Endothelial cell of umbilical vein (primary cell): ENCODE measurements at regions not wholly inside any gene's neighbourhood (a gene's known extent, or its start where the extent isn't known, plus 50 kb on each side); places are given as distances from the start of the nearest gene placed in this dataset.
A peak's percentile ranks its signal among the peaks of the same experiment; 100 is the strongest.

ENCODE experiments used
- BruUV-seq: library from RNA; stranded (reverse); fragments of 400-500 nt; replicated peaks from 2 replicates; lab custom pipeline; 2021; lab: Mats Ljungman, UMichigan
- CTCF ChIA-PET: fragments of 300-600, 350-600 bp; sonication (Branson Sonifier 250); formaldehyde crosslinking; loops from one replicate; lab custom pipeline; 2021; ENCODE audit warnings: antibody characterized with exemption, inconsistent platforms; lab: Charles Lee
- POLR2A ChIA-PET: fragments of 300-600, 350-600 bp; sonication (Branson Sonifier 250); formaldehyde crosslinking; loops from one replicate; lab custom pipeline; 2021; ENCODE audit warnings: antibody characterized with exemption, inconsistent platforms; lab: Charles Lee
- DNase-seq: peaks from one replicate; pipeline ENCODE4 v3.0.0-alpha.2; 2011; ENCODE audit warnings: low read depth, low spot score
- FAIRE-seq: peaks from 2 replicates; lab custom pipeline; 2011; peaks lifted over from hg19 to GRCh38; lab: Jason Lieb, UNC
- H2AFZ ChIP-seq: 2 replicates; pipeline ENCODE4 v1.6.0; 2012; ENCODE audit warnings: low read depth, low read length, control low read depth, inconsistent platforms
- H3K27ac ChIP-seq: 2 replicates; pipeline ENCODE4 v1.5.1; 2011; ENCODE audit warnings: low read depth, mild to moderate bottlenecking, control low read depth, low read length, moderate library complexity; ENCODE audit not compliant: insufficient read depth
- H3K27me3 ChIP-seq, 2 experiments: 2 replicates each; pipeline versions ENCODE4 v1.6.0 to v1.6.1; 2011; ENCODE audit warnings: low read length in 2 of 2, mixed read lengths in 1 of 2; ENCODE audit not compliant: control insufficient read depth in 2 of 2, insufficient read depth in 2 of 2
- H3K36me3 ChIP-seq, 2 experiments: 2 replicates in 1 of 2; 3 replicates in 1 of 2; pipeline ENCODE4 v1.5.1; 2011; ENCODE audit warnings: low read length in 2 of 2, mild to moderate bottlenecking in 1 of 2, moderate library complexity in 1 of 2; ENCODE audit not compliant: control insufficient read depth in 2 of 2, insufficient read depth in 2 of 2; ENCODE audit errors: extremely low read depth in 1 of 2
- H3K4me1 ChIP-seq: 3 replicates; pipeline ENCODE4 v1.5.1; 2011; ENCODE audit warnings: mild to moderate bottlenecking, low read length; ENCODE audit not compliant: control insufficient read depth, insufficient read depth; ENCODE audit errors: extremely low read depth
- H3K4me2 ChIP-seq: 2 replicates; pipeline ENCODE4 v1.6.1; 2011; ENCODE audit warnings: low read length, control low read depth, mixed read lengths; ENCODE audit not compliant: insufficient read depth
- H3K4me3 ChIP-seq, 3 experiments: fragments of 200-600 bp in 1 of 3; sonication (generic), shearing (Covaris generic) in 1 of 3; replicated peaks in 1 of 3; 2 replicates each; pipeline ENCODE4 v1.5.1; 2011 to 2016; ENCODE audit warnings: control low read depth in 3 of 3, low read length in 3 of 3, mild to moderate bottlenecking in 2 of 3, inconsistent platforms in 1 of 3, low read depth in 1 of 3, moderate library complexity in 1 of 3; ENCODE audit not compliant: insufficient read depth in 1 of 3
- H3K79me2 ChIP-seq: 2 replicates; pipeline ENCODE4 v1.6.0; 2012; ENCODE audit warnings: low read length, inconsistent platforms; ENCODE audit not compliant: control insufficient read depth, insufficient read depth
- H3K9ac ChIP-seq: replicated peaks from 2 replicates; pipeline ENCODE3; 2011; ENCODE audit warnings: low read length, control low read depth; ENCODE audit not compliant: insufficient read depth; ENCODE audit errors: extremely low read depth
- H3K9me1 ChIP-seq: replicated peaks from 3 replicates; pipeline ENCODE4 v1.6.0; 2011; ENCODE audit warnings: mild to moderate bottlenecking, low read length; ENCODE audit not compliant: control insufficient read depth, insufficient read depth; ENCODE audit errors: extremely low read depth
- H3K9me3 ChIP-seq: replicated peaks from 2 replicates; pipeline ENCODE4 v1.5.1; 2012; ENCODE audit warnings: low read length, inconsistent platforms; ENCODE audit not compliant: control insufficient read depth, insufficient read depth
- H4K20me1 ChIP-seq: replicated peaks from 2 replicates; pipeline ENCODE3; 2011; ENCODE audit warnings: mild to moderate bottlenecking, low read length; ENCODE audit not compliant: control insufficient read depth, insufficient read depth; ENCODE audit errors: extremely low read depth
- CTCF ChIP-seq, 2 donors: IDR thresholded peaks; 1 replicate in 1 of 2; 2 replicates in 1 of 2; pipeline ENCODE4 v1.5.1; 2011; ENCODE audit warnings: low read length in 2 of 2, mild to moderate bottlenecking in 2 of 2, moderate library complexity in 2 of 2, control low read depth in 1 of 2, inconsistent platforms in 1 of 2, low read depth in 1 of 2; ENCODE audit not compliant: insufficient read depth in 1 of 2; ENCODE audit errors: extremely low read depth in 1 of 2
- EZH2 ChIP-seq: IDR thresholded peaks from 2 replicates; pipeline ENCODE4 v1.6.1; 2012; ENCODE audit warnings: borderline replicate concordance, low read depth, mild to moderate bottlenecking, moderate library complexity, low read length, inconsistent platforms; ENCODE audit not compliant: severe bottlenecking
- GATA2 ChIP-seq: IDR thresholded peaks from 2 replicates; pipeline ENCODE4 v1.7.0; 2011; ENCODE audit warnings: low read depth, mild to moderate bottlenecking, moderate library complexity, mixed read lengths, low read length; ENCODE audit not compliant: insufficient read length, insufficient read depth
- POLR2A ChIP-seq: IDR thresholded peaks from 2 replicates; pipeline ENCODE4 v1.6.1; 2012; ENCODE audit warnings: low read depth, mild to moderate bottlenecking, control low read depth, low read length
- dilution Hi-C: fragments of 300-500 bp; cut with MboI; formaldehyde crosslinking; loops from one replicate; pipeline ENCODE4 v1.15.0; 2019; ENCODE audit warnings: low sequenced_read_pairs; ENCODE audit not compliant: extremely low pct_ligation_motif_present
- intact Hi-C: fragments of 100-400 bp; cut with micrococcal nuclease; formaldehyde crosslinking; loops from one replicate; pipeline ENCODE4 v1.10.0; 2022

- Histone ChIP-seq H4K20me1 (no peaks in the 10 kb centered on the region), H3K4me2 (no peak overlapping the region), H3K9me1 (no peaks in the 10 kb centered on the region), H3K27me3 (no peaks in the 10 kb centered on the region), H3K9ac (no peak overlapping the region), H3K4me3 (no peak overlapping the region), H3K79me2 (no peaks in the 10 kb centered on the region), H3K9me3 (no peaks in the 10 kb centered on the region), H2AFZ (no peak overlapping the region), H3K36me3 (no peaks in the 10 kb centered on the region), H3K27ac (no peak overlapping the region), H3K4me1 (peaks cover 5% of the 10 kb centered on the region)
- BruUV-seq = no TSS peak
- intact Hi-C loops (loop anchor here (1.0 to 10.0 kb wide), 13 partner anchors 117 to 705 kb away; partner anchors contain the start of genes FOXO1 and MRPS31), dilution Hi-C loops (no loop called here)
- TF ChIP-seq EZH2 = no peak
- peak; percentile 69 to 82 for TF ChIP-seq CTCF (IDR thresholded peaks at IDR 0.05; ENCODE audit: extremely low read depth in 1 of 2, insufficient read depth in 1 of 2, low read depth in 1 of 2, low read length in 2 of 2)
- DNase-seq (peak; percentile 69), FAIRE-seq (peak; percentile 90)
- ChIA-PET CTCF (interaction anchor here (0.6 to 3.1 kb wide), 69 partner anchors 9 to 708 kb away, joined by 3 to 66 read pairs (median 4); no protein-coding TSS in a partner anchor), POLR2A (no interaction called here)
These were observed 413.9 kb downstream of the COG6 start for GRCh38 chr13:40069173-40070044.

DNA sequence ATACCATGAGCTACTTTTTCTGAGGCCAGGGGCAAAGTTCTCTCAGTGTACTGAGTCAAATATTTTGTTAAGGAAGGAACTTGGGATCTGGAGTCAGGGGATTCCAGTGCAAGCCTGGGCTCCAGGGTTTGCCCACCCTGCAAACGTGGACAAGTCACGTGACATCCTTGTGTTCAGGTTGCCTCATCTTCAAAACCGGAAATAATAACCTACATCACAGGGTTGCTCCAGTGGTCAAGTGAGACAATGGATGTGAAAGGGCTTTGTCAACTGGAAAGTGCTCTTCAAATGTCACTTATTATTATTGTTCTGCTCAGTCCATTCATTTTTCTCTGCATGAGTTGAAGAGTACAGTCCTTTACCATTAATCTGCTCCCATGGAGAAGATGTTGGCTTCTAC, 414.9 kb downstream of the COG6 start:
- H3K4me3 ChIP-seq = no peak overlapping the region
- no peak for FAIRE-seq
- H4K20me1 ChIP-seq = no peaks in the 10 kb centered on the region
- no peaks in the 10 kb centered on the region for H3K27me3 ChIP-seq
- no TSS peak for BruUV-seq
- no peak overlapping the region for H3K4me2 ChIP-seq
- H3K36me3 ChIP-seq = no peaks in the 10 kb centered on the region
- no peak overlapping the region for H3K27ac ChIP-seq
- no peaks in the 10 kb centered on the region for H3K9me1 ChIP-seq
- CTCF ChIA-PET = interaction anchor here (1.0 to 3.1 kb wide), 13 partner anchors 9 to 612 kb away, joined by 3 to 66 read pairs (median 5); no protein-coding TSS in a partner anchor
- TF ChIP-seq POLR2A (no peak), GATA2 (no peak)
- no peak overlapping the region for H3K9ac ChIP-seq
- H3K4me1 ChIP-seq = no peaks in the 10 kb centered on the region
- no peaks in the 10 kb centered on the region for H3K79me2 ChIP-seq
- no peaks in the 10 kb centered on the region for H3K9me3 ChIP-seq
- no peak for DNase-seq
- intact Hi-C loops (no loop called here), dilution Hi-C loops (no loop called here)
- POLR2A ChIA-PET = no interaction called here
- no peak overlapping the region for H2AFZ ChIP-seq
